ENCODE measurements at regions not wholly inside any gene's neighbourhood (a gene's known extent, or its start where the extent isn't known, plus 50 kb on each side); places are given as distances from the start of the nearest gene placed in this dataset.

- Histone ChIP-seq H2AFZ (ENCODE audit: low read depth, low read length) (no peak overlapping the region), H3K36me3 (ENCODE audit: control insufficient read depth in 2 of 2, extremely low read depth in 1 of 2, insufficient read depth in 2 of 2, low read length in 2 of 2) (no peaks in the 10 kb centered on the region), H3K9ac (replicated peaks; ENCODE audit: extremely low read depth, insufficient read depth, low read length) (no peak overlapping the region), H3K9me1 (replicated peaks; ENCODE audit: control insufficient read depth, extremely low read depth, insufficient read depth, low read length) (no peaks in the 10 kb centered on the region), H3K9me3 (replicated peaks; ENCODE audit: control insufficient read depth, insufficient read depth, low read length) (no peaks in the 10 kb centered on the region), H3K27me3 (ENCODE audit: control insufficient read depth in 2 of 2, insufficient read depth in 2 of 2, low read length in 2 of 2) (no peaks in the 10 kb centered on the region), H4K20me1 (replicated peaks; ENCODE audit: control insufficient read depth, extremely low read depth, insufficient read depth, low read length) (no peaks in the 10 kb centered on the region), H3K4me3 (replicated peaks in 1 of 3; ENCODE audit: insufficient read depth in 1 of 3, low read depth in 1 of 3, low read length in 3 of 3) (no peak overlapping the region), H3K4me2 (ENCODE audit: insufficient read depth, low read length) (no peak overlapping the region), H3K27ac (ENCODE audit: insufficient read depth, low read depth, low read length) (no peak overlapping the region), H3K79me2 (ENCODE audit: control insufficient read depth, insufficient read depth, low read length) (no peaks in the 10 kb centered on the region), H3K4me1 (ENCODE audit: control insufficient read depth, extremely low read depth, insufficient read depth, low read length) (no peaks in the 10 kb centered on the region)
- BruUV-seq (replicated peaks) = no TSS peak
- DNase-seq (ENCODE audit: low read depth, low spot score) (no peak), FAIRE-seq (no peak)
- dilution Hi-C loops (cut with MboI; ENCODE audit: extremely low pct_ligation_motif_present, low sequenced_read_pairs) (no loop called here), intact Hi-C loops (cut with micrococcal nuclease) (no loop called here)
- ChIA-PET CTCF (interaction anchor here (1.1 to 2.0 kb wide), 2 partner anchors 9 to 28 kb away, joined by 3 to 4 read pairs; no protein-coding TSS in a partner anchor), POLR2A (no interaction called here)
- TF ChIP-seq POLR2AphosphoS5 (IDR thresholded peaks at IDR 0.05; ENCODE audit: insufficient read depth, low read depth, low read length) (no peak), GATA2 (IDR thresholded peaks at IDR 0.05; ENCODE audit: insufficient read depth, insufficient read length, low read depth, low read length) (no peak), MYC (IDR thresholded peaks at IDR 0.05; ENCODE audit: low read depth, low read length) (no peak), CTCF (IDR thresholded peaks at IDR 0.05; ENCODE audit: extremely low read depth in 1 of 2, insufficient read depth in 1 of 2, low read depth in 1 of 2, low read length in 2 of 2) (no peak), MAX (IDR thresholded peaks at IDR 0.05; ENCODE audit: insufficient read depth, insufficient read length) (no peak), EZH2 (IDR thresholded peaks at IDR 0.05; ENCODE audit: borderline replicate concordance, low read depth, low read length, severe bottlenecking) (no peak), POLR2A (IDR thresholded peaks at IDR 0.05; ENCODE audit: low read depth, low read length) (no peak), FOS (IDR thresholded peaks at IDR 0.05; ENCODE audit: borderline replicate concordance, insufficient read depth, low read length) (no peak), JUN (IDR thresholded peaks at IDR 0.05; ENCODE audit: borderline replicate concordance, insufficient read depth, insufficient read length, low read depth) (no peak)
Measured at GRCh38 chr7:81441750-81442149, 328.1 kb downstream of the HGF start.
